ENCODE measurements at regions not wholly inside any gene's neighbourhood (a gene's known extent, or its start where the extent isn't known, plus 50 kb on each side); places are given as distances from the start of the nearest gene placed in this dataset.

GRCh38 chr7:12053561-12053960, 157.5 kb upstream of the TMEM106B start:
- H3K27me3 ChIP-seq (replicated peaks in 1 of 7), result no peaks in the 10 kb centered on the region
- no peak for DNase-seq
- no peaks in the 10 kb centered on the region for H3K4me1 ChIP-seq
- H3K36me3 ChIP-seq, result no peaks in the 10 kb centered on the region
- 49 to 84% (median 76%) methylated on average over 5 of the region's 5 CpGs for WGBS, 5 donors
- intact Hi-C loops (cut with DNase I; ENCODE audit: low total_unique reads), result no loop called here
- TF ChIP-seq POLR2A (IDR thresholded peaks at IDR 0.05), result no peak
- H3K9me3 ChIP-seq, result peaks cover 5 to 34% (median 31%) of the 10 kb centered on the region in 8 donors
- no peak overlapping the region for H3K4me3 ChIP-seq
- no peak overlapping the region for H3K27ac ChIP-seq

GRCh38 chr7:12054830-12055229, 156.3 kb upstream of the TMEM106B start:
- peaks cover 5 to 34% (median 31%) of the 10 kb centered on the region in 8 donors for H3K9me3 ChIP-seq
- H3K36me3 ChIP-seq, result no peaks in the 10 kb centered on the region
- TF ChIP-seq CTCF (IDR thresholded peaks at IDR 0.05 in 8 of 11, conservative IDR thresholded peaks at IDR 0.05 in 3 of 11) (no peak), POLR2A (IDR thresholded peaks at IDR 0.05) (no peak), POLR2AphosphoS5 (IDR thresholded peaks at IDR 0.05) (no peak)
- DNase-seq, result no peak
- H3K27ac ChIP-seq, result no peak overlapping the region
- H3K4me1 ChIP-seq, result no peaks in the 10 kb centered on the region
- no peaks in the 10 kb centered on the region for H3K27me3 ChIP-seq (replicated peaks in 1 of 7)
- no peak overlapping the region for H3K4me3 ChIP-seq
- intact Hi-C loops (cut with DNase I; ENCODE audit: low total_unique reads), result no loop called here

- no peaks in the 10 kb centered on the region for H3K36me3 ChIP-seq
- no peak for TF ChIP-seq CTCF (IDR thresholded peaks at IDR 0.05 in 8 of 11, conservative IDR thresholded peaks at IDR 0.05 in 3 of 11)
- TF ChIP-seq POLR2AphosphoS5 (IDR thresholded peaks at IDR 0.05), result no peak
- TF ChIP-seq POLR2A (IDR thresholded peaks at IDR 0.05), result no peak
- no peak for DNase-seq
- H3K4me3 ChIP-seq, result no peak overlapping the region
- H3K27ac ChIP-seq, result no peak overlapping the region
- peaks cover 5 to 34% (median 31%) of the 10 kb centered on the region in 8 donors for H3K9me3 ChIP-seq
- no peaks in the 10 kb centered on the region for H3K4me1 ChIP-seq
- intact Hi-C loops (cut with DNase I; ENCODE audit: low total_unique reads), result no loop called here
- no peaks in the 10 kb centered on the region for H3K27me3 ChIP-seq (replicated peaks in 1 of 7)
These were observed 154.7 kb upstream of the TMEM106B start for GRCh38 chr7:12056381-12056780.

- DNase-seq, result no peak
- WGBS, 5 donors, result 80 to 87% (median 83%) methylated on average over 2 of the region's 2 CpGs
- Histone ChIP-seq H3K9me3 (peaks cover 5 to 34% (median 31%) of the 10 kb centered on the region in 8 donors), H3K4me1 (no peaks in the 10 kb centered on the region), H3K4me3 (no peak overlapping the region), H3K36me3 (no peaks in the 10 kb centered on the region), H3K27me3 (replicated peaks in 1 of 7) (no peaks in the 10 kb centered on the region), H3K27ac (no peak overlapping the region)
- intact Hi-C loops (cut with DNase I; ENCODE audit: low total_unique reads), result no loop called here
- TF ChIP-seq CTCF (IDR thresholded peaks at IDR 0.05 in 8 of 11, conservative IDR thresholded peaks at IDR 0.05 in 3 of 11), result no peak
- TF ChIP-seq POLR2AphosphoS5 (IDR thresholded peaks at IDR 0.05), result no peak
- no peak for TF ChIP-seq POLR2A (IDR thresholded peaks at IDR 0.05)
These were observed 154.1 kb upstream of the TMEM106B start for GRCh38 chr7:12056977-12057376.

DNA sequence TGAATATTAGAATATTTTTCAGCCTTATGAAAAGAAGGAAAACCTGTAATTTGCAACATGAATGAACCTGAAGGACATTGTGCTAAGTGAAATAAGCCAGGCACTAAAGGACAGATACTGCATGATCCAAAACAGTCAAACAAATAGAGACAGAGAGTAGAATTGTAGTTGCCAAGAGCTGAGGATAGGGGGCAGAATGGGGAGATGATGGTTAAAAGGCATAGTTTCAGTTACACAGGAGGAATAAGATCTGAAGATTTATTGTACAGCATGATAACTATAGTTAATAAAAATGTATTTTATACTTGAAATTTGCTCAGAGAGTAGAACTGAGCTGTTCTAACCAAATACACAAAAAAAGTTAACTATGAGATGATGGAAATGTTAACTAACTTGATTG, 149.0 kb upstream of the TMEM106B start:
- no peaks in the 10 kb centered on the region for H3K36me3 ChIP-seq
- H3K4me1 ChIP-seq, result no peaks in the 10 kb centered on the region

More for the DNA sequence above, 149.0 kb upstream of the TMEM106B start:
- TF ChIP-seq POLR2A (IDR thresholded peaks at IDR 0.05) (no peak), CTCF (IDR thresholded peaks at IDR 0.05 in 8 of 11, conservative IDR thresholded peaks at IDR 0.05 in 3 of 11) (no peak), POLR2AphosphoS5 (IDR thresholded peaks at IDR 0.05) (no peak)
- no peak overlapping the region for H3K27ac ChIP-seq
- DNase-seq, result no peak
- H3K27me3 ChIP-seq (replicated peaks in 1 of 7), result no peaks in the 10 kb centered on the region
- peaks cover 0 to 14% (median 11%) of the 10 kb centered on the region in 8 donors for H3K9me3 ChIP-seq
- intact Hi-C loops (cut with DNase I; ENCODE audit: low total_unique reads), result no loop called here
- H3K4me3 ChIP-seq, result no peak overlapping the region
